Dermis blood vessel endothelial cell (primary cell): ENCODE measurements at regions not wholly inside any gene's neighbourhood (a gene's known extent, or its start where the extent isn't known, plus 50 kb on each side); places are given as distances from the start of the nearest gene placed in this dataset.

Source experiments
- DNase-seq: peaks from one replicate; pipeline ENCODE4 v3.0.0; 2010

- no peak for DNase-seq
Measured at GRCh38 chr9:113741886-113742854, 133.9 kb upstream of the ZNF618 start.

GRCh38 chr9:113742878-113743277 lies 133.2 kb upstream of the ZNF618 start:
- DNase-seq: no peak

- no peak for DNase-seq
Measured at GRCh38 chr9:113746486-113746885, 129.6 kb upstream of the ZNF618 start.

- DNase-seq: no peak
Measured at GRCh38 chr9:113748135-113748534, 128.0 kb upstream of the ZNF618 start.

GRCh38 chr9:113753398-113754119 lies 122.5 kb upstream of the ZNF618 start:
- no peak for DNase-seq

- no peak for DNase-seq
Measured at GRCh38 chr9:113754739-113755138, 121.4 kb upstream of the ZNF618 start.

- peak; percentile 20 for DNase-seq
Measured at GRCh38 chr9:113755433-113755832, 120.7 kb upstream of the ZNF618 start.

GRCh38 chr9:113756476-113757192 lies 119.5 kb upstream of the ZNF618 start:
- DNase-seq: no peak

- DNase-seq: no peak
Measured at GRCh38 chr9:113763429-113763828, 112.7 kb upstream of the ZNF618 start.

- DNase-seq: no peak
Measured at GRCh38 chr9:113764572-113764971, 111.5 kb upstream of the ZNF618 start.

- DNase-seq: no peak
Measured at GRCh38 chr9:113769412-113769811, 106.7 kb upstream of the ZNF618 start.

GRCh38 chr9:113770396-113770795 lies 105.7 kb upstream of the ZNF618 start:
- DNase-seq: no peak

- DNase-seq: no peak
Measured at GRCh38 chr9:113771199-113771598, 104.9 kb upstream of the ZNF618 start.

- no peak for DNase-seq
Measured at GRCh38 chr9:113772121-113772810, 103.8 kb upstream of the ZNF618 start.

GRCh38 chr9:113774963-113775362 lies 101.1 kb upstream of the ZNF618 start:
- DNase-seq: no peak

GRCh38 chr9:113775749-113776148 lies 100.4 kb upstream of the ZNF618 start:
- no peak for DNase-seq

GRCh38 chr9:113776194-113776593 lies 99.9 kb upstream of the ZNF618 start:
- no peak for DNase-seq

GRCh38 chr9:113781381-113781780 lies 94.7 kb upstream of the ZNF618 start:
- DNase-seq: no peak

- no peak for DNase-seq
Measured at GRCh38 chr9:113781896-113782295, 94.2 kb upstream of the ZNF618 start.

- no peak for DNase-seq
Measured at GRCh38 chr9:113783475-113783874, 92.6 kb upstream of the ZNF618 start.

- no peak for DNase-seq
Measured at GRCh38 chr9:113785334-113785733, 90.8 kb upstream of the ZNF618 start.

- no peak for DNase-seq
Measured at GRCh38 chr9:113786071-113786470, 90.0 kb upstream of the ZNF618 start.

GRCh38 chr9:113787871-113788270 lies 88.2 kb upstream of the ZNF618 start:
- DNase-seq: no peak
